GM21447 (cell line): ENCODE measurements at regions not wholly inside any gene's neighbourhood (a gene's known extent, or its start where the extent isn't known, plus 50 kb on each side); places are given as distances from the start of the nearest gene placed in this dataset.

Source experiments
- ATAC-seq: cut with Tn5 transposase; IDR thresholded peaks from one replicate; pipeline ENCODE4 v1.9.1; 2021; ENCODE audit not compliant: unreplicated experiment

- ATAC-seq, result no peak
Measured at GRCh38 chr14:96931751-96932150, 134.6 kb downstream of the VRK1 start.

GRCh38 chr14:96934638-96935330 is 137.6 kb downstream of the VRK1 start:
- ATAC-seq, result no peak

- no peak for ATAC-seq
Measured at GRCh38 chr14:96938946-96939345, 141.8 kb downstream of the VRK1 start.

GRCh38 chr14:96940009-96940408 is 142.8 kb downstream of the VRK1 start:
- no peak for ATAC-seq

- ATAC-seq, result no peak
Measured at GRCh38 chr14:96944297-96944696, 147.1 kb downstream of the VRK1 start.

GRCh38 chr14:96945721-96946120 is 148.5 kb downstream of the VRK1 start:
- ATAC-seq, result no peak

DNA sequence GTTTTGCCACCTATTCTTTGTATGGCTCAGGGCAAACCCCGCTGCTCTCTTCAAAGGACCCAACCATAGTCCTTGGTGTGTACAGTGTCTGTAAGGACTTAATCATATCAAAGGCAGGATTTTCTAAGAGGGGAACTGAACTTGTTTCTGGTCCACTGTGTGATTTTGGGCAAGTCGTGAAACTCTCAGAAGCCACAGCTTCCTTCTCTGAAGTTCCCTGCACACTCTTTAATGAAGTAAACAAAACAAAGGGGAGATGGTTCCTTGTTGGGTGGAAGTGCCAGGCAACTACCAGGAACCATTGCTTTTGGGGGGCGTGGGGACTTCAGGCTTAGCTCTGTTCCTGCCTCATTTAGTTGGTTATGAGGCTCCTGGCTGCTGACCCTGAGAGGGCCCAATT is 152.4 kb downstream of the VRK1 start:
- ATAC-seq, result no peak

DNA sequence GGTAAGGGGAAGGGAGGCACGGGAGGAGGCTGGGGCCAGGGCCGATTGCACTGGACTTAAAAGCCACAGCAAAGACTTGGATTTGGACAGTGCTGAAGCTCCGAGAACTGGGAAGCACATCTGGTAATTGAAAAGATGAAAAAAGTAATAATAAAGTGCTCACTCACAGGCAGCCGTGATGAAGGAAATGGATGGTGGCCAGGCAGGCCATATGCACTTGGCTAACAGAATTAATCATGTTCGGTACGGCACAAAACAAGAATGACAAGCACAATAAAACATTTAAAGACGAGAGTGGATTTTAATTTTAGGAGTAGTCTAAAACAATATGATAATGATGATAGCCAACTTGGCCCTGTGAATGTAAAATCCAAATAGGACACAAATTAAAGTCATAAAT is 154.3 kb downstream of the VRK1 start:
- no peak for ATAC-seq

DNA sequence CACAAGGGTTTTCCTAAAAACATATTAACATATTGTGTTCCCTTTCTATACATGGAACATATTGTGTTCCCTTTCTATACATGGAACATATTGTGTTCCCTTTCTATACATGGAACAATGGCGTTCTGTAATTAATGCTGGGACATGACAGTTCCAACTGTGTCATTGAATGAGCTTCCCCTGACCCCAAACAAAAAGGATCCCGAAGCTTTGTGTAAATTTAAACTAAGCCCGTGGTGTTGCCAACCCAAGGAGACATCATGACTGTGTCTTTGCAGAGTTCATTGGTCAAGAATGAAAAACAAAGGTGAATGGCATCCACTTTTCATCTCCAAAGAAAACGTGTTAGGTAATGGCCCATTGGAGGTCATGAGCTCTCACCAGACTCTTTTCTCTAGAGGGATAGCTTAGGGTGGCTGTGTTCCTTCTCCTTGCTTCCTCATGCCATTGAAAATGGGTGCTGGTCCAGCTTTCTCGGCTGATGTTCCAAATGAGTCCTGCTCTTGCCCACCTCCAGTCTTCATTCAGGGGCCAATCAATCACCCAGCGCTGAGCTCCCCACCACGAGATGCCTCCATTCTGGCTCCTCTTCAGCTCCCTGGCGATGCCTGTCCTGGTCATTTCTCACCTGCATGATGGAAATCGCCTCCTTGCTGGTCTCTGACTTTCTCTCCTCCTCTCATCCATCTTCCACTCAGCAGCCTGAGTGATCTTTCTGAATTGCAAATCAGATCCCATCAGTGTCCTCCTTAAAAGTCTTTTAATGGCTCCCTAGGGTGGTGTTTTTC is 156.1 kb downstream of the VRK1 start:
- no peak for ATAC-seq

- ATAC-seq, result no peak
Measured at GRCh38 chr14:96953875-96954185, 156.6 kb downstream of the VRK1 start.

- ATAC-seq, result no peak
Measured at GRCh38 chr14:96956464-96957239, 159.5 kb downstream of the VRK1 start.

GRCh38 chr14:96958057-96958456 is 160.9 kb downstream of the VRK1 start:
- no peak for ATAC-seq

DNA sequence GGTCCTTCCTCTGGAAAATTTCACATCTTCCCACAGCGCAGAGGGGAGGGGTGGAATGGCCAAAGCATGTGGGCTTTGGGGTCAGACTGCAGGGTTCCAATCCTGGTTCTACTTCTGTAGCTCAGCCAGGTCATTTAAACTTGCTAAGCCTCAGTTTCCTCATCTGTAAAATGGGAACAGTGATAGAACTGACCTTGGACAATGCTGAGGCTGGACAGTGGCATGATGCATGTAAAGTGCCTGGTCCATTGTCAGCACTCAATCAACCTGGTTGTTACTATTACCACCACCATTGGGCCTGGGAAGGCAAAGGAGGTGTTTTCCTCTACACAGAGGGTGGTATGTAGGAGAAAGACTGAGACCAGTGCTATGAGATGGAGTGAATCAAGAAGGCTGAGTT is 162.8 kb downstream of the VRK1 start:
- ATAC-seq, result no peak

DNA sequence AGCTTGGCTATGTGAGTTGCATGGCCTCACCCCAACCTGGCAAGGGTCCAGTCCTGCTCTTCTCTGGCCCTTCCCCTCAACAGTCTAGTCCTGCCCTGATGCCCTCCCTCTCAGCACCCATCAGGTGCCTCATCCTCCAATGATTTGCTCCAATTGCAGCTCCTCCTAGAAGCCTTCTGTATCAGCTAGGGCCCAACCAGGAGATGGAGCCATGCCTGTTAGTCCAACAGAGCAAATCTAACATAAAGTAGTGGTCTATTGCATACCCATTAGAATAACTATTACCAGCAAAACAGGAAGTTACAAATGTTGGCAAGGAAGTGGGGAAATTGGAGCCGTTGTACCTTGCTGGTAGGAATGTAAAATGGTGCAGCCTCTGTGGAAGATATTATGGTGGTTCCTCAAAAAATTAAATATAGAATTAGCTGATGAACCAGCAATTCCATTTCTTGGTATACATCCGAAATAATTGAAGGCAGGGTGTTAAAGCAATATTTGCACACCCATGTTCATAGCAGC is 163.5 kb downstream of the VRK1 start:
- ATAC-seq, result no peak

DNA sequence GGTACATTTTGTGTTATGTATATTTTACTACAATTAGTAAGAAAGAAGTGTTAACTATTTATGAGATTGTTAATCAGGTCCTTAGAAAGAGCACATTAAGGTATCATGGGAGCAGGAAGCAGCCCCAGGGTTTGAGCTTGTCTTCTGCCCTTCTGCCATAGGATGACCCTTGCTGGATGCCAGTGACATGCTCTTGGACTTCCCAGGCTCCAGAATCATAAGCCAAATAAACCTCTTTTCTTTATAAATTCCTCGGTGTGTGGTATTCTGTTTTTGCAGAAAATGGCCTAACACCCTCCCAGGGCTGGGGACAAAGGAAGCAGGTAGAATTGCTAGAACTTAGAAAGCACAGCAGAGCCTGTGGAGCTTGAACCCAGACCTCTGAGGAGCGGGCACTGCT is 164.7 kb downstream of the VRK1 start:
- ATAC-seq, result no peak

DNA sequence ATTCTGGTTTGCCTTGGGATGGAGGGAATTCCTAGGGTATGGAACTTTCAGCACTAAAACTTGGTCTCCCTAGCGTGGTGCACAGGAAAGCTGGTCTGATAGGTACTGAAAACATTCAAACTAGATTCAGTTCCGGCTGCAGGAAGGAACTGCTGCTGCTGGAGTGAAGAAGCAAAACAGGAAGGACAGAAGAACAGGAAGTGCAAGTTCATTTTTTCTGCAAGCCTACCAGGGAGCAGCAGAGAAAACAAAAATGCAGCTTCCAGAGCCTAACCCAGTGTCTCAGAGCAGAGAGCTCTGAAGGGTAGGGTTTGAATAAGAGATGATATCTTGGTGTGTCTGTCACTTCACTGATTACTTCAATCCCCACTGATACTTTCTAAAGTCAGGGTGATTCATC is 165.2 kb downstream of the VRK1 start:
- ATAC-seq, result no peak

DNA sequence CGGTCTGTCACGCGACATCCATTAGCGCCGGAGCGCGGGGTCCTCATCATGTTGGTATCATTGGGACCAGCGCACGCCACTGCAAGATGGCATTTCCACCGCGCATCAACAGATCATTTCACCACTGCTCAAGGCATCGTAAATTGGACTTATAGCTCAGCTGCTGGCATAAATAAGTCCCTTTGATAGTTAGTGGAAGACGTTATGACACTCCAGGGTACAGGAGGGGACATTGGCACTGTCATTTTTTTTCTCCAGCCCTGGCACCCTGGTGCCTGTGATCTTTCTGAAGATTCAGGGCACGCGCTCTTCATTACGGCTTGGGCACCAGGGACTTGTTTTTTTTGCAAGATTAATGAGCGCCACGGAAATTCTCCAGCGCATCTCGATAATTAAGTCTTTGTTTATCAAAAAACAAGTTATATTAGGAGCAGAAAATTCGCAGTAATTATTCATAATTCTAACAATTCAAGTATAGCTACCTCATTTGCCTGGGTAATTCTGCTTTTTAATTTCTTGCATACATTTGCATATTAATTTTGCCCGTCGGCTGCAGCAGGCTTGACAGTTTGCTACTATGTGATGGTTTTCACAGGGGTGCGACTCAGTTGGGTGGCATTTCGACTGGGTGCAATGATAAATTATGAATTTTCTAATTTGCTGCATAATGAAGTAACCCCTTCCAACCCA is 167.7 kb downstream of the VRK1 start:
- ATAC-seq, result no peak

DNA sequence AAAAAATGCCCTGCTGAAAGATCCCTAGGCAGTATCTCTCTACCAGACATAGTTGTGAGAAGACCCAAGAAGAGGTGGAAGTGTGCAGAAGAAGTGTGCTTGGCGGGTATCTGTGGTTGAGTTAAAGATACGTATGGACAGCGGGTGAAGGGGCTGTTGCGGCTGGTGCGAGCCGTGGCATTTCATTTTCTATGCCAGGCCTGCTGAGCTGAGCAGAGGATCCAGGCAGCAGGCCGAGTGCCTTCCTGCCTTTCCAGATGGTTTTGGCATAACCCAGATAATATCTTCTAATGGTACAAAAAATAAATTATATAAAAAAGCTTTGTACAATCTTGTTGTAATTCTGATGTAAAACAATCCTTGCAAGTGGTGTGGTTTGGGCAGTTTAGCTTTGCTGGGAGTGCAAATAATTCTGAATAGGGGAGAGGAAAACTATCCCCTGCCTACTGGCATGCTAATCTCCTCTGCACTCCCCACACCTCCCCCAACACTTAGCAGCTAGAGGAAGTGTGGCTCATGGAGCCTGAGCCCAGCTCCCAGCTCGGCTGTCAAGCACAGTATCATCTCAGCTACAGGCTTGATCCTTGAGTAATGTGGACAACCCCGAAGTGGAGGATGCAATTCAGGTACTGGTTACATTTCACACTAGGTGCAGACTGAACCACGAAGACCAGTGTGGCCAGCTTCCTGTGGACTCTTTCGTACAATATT is 168.9 kb downstream of the VRK1 start:
- ATAC-seq, result no peak

DNA sequence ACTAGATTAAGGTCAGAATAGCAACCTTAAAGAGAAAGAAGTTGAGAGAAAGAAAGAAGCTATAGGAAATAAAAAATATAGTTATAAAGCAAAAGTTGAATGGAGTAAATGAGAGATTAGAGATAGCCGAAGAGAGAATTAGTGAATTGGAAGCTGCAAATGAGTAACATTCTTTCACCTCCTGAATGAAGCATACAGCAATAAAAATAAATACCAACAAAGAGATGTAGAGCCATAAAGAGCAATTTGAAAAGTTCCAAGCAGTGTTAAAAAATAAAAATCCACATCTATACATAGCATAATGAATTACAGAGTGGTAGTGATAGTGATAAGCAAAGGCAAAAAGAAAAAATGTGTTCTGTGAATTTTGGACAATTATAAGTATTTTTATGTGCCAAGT is 177.9 kb downstream of the VRK1 start:
- ATAC-seq, result no peak

- no peak for ATAC-seq
Measured at GRCh38 chr14:96978525-96979272, 181.5 kb downstream of the VRK1 start.
